Fibroblast of villous mesenchyme (primary cell): ENCODE measurements at regions not wholly inside any gene's neighbourhood (a gene's known extent, or its start where the extent isn't known, plus 50 kb on each side); places are given as distances from the start of the nearest gene placed in this dataset.

Experiments
- DNase-seq: peaks from one replicate; pipeline ENCODE4 v3.0.0-alpha.2; 2010; ENCODE audit warnings: low read depth
- H3K4me3 ChIP-seq: 2 replicates; pipeline ENCODE4 v1.5.1; 2011; ENCODE audit warnings: low read depth, mild to moderate bottlenecking, low read length
- CTCF ChIP-seq: IDR thresholded peaks from 2 replicates; pipeline ENCODE4 v1.5.1; 2012; ENCODE audit warnings: low read depth, mild to moderate bottlenecking, low read length; ENCODE audit not compliant: insufficient read depth

- TF ChIP-seq CTCF: peak; percentile 59
- H3K4me3 ChIP-seq: no peak overlapping the region
- DNase-seq: peak; percentile 23
These were observed 102.4 kb upstream of the FSHB start for GRCh38 chr11:30128269-30128932.

GRCh38 chr11:30131535-30131934 lies 99.3 kb upstream of the FSHB start:
- no peak for DNase-seq
- H3K4me3 ChIP-seq: no peak overlapping the region
- no peak for TF ChIP-seq CTCF

- DNase-seq: no peak
- TF ChIP-seq CTCF: no peak
These were observed 97.5 kb upstream of the FSHB start for GRCh38 chr11:30133281-30133680.

GRCh38 chr11:30143098-30143705 lies 87.6 kb upstream of the FSHB start:
- peak; percentile 67 for TF ChIP-seq CTCF
- H3K4me3 ChIP-seq: no peak overlapping the region
- peak; percentile 5 for DNase-seq

More at GRCh38 chr11:30133281-30133680, 97.5 kb upstream of the FSHB start:
- H3K4me3 ChIP-seq: no peak overlapping the region

- TF ChIP-seq CTCF: no peak
- no peak for DNase-seq
- H3K4me3 ChIP-seq: no peak overlapping the region
These were observed 83.5 kb upstream of the FSHB start for GRCh38 chr11:30147293-30147692.

GRCh38 chr11:30149998-30150397 lies 80.8 kb upstream of the FSHB start:
- no peak overlapping the region for H3K4me3 ChIP-seq
- TF ChIP-seq CTCF: no peak
- no peak for DNase-seq
